NCI-H2227 (cell line): ENCODE measurements at regions not wholly inside any gene's neighbourhood (a gene's known extent, or its start where the extent isn't known, plus 50 kb on each side); places are given as distances from the start of the nearest gene placed in this dataset.
A peak's percentile ranks its signal among the peaks of the same experiment; 100 is the strongest.

Experiments used
- DNase-seq: peaks from one replicate; lab custom pipeline; 2025; ENCODE audit not compliant: unreplicated experiment; lab: John Stamatoyannopoulos, UW

- peak; percentile 52 for DNase-seq
Measured at GRCh38 chr21:35940074-35940927, 120.0 kb downstream of the SETD4 start.

GRCh38 chr21:35938446-35938845, 121.9 kb downstream of the SETD4 start:
- DNase-seq = no peak

- no peak for DNase-seq
Measured at GRCh38 chr21:35933466-35933865, 126.9 kb downstream of the SETD4 start.

GRCh38 chr21:35932232-35932911, 128.0 kb downstream of the SETD4 start:
- DNase-seq = peak; percentile 33

- DNase-seq = no peak
Measured at GRCh38 chr21:35929901-35930300, 130.4 kb downstream of the SETD4 start.

- DNase-seq = peak; percentile 59
Measured at GRCh38 chr21:35927262-35927661, 133.1 kb downstream of the SETD4 start.

GRCh38 chr21:35926003-35926740, 134.2 kb downstream of the SETD4 start:
- no peak for DNase-seq

- peak; percentile 9 for DNase-seq
Measured at GRCh38 chr21:35925497-35925896, 134.8 kb downstream of the SETD4 start.

GRCh38 chr21:35924714-35925301, 135.5 kb downstream of the SETD4 start:
- no peak for DNase-seq

- no peak for DNase-seq
Measured at GRCh38 chr21:35923971-35924370, 136.4 kb downstream of the SETD4 start.

GRCh38 chr21:35922618-35923017, 137.7 kb downstream of the SETD4 start:
- DNase-seq = no peak

GRCh38 chr21:35921471-35921870, 138.9 kb downstream of the SETD4 start:
- DNase-seq = no peak

- DNase-seq = no peak
Measured at GRCh38 chr21:35920436-35920835, 139.9 kb downstream of the SETD4 start.

GRCh38 chr21:35915030-35915429, 145.3 kb downstream of the SETD4 start:
- no peak for DNase-seq

GRCh38 chr21:35911412-35912191, 148.7 kb downstream of the SETD4 start:
- no peak for DNase-seq

GRCh38 chr21:35909456-35910223, 150.7 kb downstream of the SETD4 start:
- DNase-seq = no peak

GRCh38 chr21:35908311-35909078, 151.8 kb downstream of the SETD4 start:
- DNase-seq = no peak

- no peak for DNase-seq
Measured at GRCh38 chr21:35906586-35906985, 153.7 kb downstream of the SETD4 start.

- DNase-seq = no peak
Measured at GRCh38 chr21:35905963-35906345, 154.4 kb downstream of the SETD4 start.
